ENCODE measurements at regions not wholly inside any gene's neighbourhood (a gene's known extent, or its start where the extent isn't known, plus 50 kb on each side); places are given as distances from the start of the nearest gene placed in this dataset.

DNA sequence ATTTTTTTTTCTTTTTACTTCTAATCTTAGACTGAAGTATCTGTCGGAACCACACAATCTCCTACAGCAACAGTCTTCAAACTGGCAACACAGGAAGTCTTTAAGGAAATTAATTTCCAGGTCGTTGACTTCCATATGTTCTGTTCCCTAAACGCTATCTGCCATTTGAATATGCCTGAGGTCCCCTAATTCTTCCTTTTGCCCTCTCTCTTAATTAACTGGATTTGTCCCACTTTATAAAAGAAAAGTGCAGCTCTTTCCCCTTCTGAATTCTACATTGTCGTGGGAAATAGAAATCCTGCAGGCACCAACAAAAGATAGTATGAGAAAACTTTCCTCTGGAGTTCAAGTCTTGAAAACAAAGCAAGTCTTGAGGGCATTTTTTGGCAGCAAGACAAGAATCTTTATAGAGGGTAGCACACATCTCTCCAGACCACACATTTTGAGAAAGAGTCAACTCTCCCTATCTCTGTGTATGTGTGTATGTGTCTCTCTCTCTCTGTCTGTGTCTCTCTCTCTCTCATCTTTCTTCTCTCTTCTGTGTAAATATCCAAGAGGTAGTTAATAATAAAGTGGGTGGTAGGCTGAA, 879.8 kb downstream of the SOCS6 start:
- H3K4me3 ChIP-seq (ENCODE audit: low read depth, low read length), result no peak overlapping the region
- no peak for DNase-seq (ENCODE audit: low read depth)
- TF ChIP-seq, protein P1, sequence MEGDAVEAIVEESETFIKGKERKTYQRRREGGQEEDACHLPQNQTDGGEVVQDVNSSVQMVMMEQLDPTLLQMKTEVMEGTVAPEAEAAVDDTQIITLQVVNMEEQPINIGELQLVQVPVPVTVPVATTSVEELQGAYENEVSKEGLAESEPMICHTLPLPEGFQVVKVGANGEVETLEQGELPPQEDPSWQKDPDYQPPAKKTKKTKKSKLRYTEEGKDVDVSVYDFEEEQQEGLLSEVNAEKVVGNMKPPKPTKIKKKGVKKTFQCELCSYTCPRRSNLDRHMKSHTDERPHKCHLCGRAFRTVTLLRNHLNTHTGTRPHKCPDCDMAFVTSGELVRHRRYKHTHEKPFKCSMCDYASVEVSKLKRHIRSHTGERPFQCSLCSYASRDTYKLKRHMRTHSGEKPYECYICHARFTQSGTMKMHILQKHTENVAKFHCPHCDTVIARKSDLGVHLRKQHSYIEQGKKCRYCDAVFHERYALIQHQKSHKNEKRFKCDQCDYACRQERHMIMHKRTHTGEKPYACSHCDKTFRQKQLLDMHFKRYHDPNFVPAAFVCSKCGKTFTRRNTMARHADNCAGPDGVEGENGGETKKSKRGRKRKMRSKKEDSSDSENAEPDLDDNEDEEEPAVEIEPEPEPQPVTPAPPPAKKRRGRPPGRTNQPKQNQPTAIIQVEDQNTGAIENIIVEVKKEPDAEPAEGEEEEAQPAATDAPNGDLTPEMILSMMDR (IDR thresholded peaks at IDR 0.05; ENCODE audit: control insufficient read depth, extremely low read depth, insufficient read depth), result no peak

DNA sequence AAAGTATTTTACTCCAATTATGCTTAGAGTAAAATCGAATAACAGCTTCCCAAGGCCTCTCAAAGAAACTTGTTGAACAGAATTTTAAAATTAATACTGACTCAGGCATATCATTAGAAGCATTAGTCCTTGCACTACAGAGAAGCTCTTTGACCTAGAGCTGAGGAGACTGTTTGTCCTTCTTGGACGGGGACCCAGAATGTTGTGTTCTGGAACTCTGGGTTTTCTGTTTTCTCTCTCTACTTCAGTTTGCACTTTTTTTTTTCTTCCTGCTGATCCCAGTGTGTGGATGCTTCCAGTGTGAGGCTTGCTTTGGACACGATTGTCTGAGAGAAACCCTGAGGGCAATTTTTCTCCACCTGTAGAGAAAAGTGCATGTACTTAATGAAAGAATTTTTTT, 847.6 kb downstream of the SOCS6 start:
- TF ChIP-seq, protein P1 (IDR thresholded peaks at IDR 0.05; ENCODE audit: control insufficient read depth, extremely low read depth, insufficient read depth), result no peak
- H3K4me3 ChIP-seq (ENCODE audit: low read depth, low read length), result no peak overlapping the region
- DNase-seq (ENCODE audit: low read depth), result no peak

DNA sequence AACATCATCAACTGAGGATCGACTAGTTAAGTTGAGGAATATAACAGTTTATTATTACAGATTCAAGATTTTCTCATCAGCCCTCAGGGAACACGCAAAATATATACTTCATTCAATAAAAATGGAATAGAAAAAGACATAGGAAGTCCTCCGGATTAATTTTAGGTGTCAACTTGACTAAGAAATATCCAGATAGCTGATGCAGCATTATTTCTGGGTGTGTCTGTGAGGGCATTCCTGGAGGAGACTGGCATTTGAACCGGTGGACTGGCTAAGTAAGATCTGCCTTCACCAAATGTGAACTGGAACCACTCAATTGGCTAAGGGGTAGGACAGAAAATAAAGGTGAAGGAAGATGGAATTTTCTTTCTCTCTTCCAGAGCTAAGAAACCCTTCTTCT, 845.3 kb downstream of the SOCS6 start:
- TF ChIP-seq, protein P1 (IDR thresholded peaks at IDR 0.05; ENCODE audit: control insufficient read depth, extremely low read depth, insufficient read depth), result no peak
- no peak for DNase-seq (ENCODE audit: low read depth)
- no peak overlapping the region for H3K4me3 ChIP-seq (ENCODE audit: low read depth, low read length)

- TF ChIP-seq, protein P1 (IDR thresholded peaks at IDR 0.05; ENCODE audit: control insufficient read depth, extremely low read depth, insufficient read depth), result no peak
- no peak for DNase-seq (ENCODE audit: low read depth)
- no peak overlapping the region for H3K4me3 ChIP-seq (ENCODE audit: low read depth, low read length)
These were observed 843.1 kb downstream of the SOCS6 start for GRCh38 chr18:71131918-71132317.

DNA sequence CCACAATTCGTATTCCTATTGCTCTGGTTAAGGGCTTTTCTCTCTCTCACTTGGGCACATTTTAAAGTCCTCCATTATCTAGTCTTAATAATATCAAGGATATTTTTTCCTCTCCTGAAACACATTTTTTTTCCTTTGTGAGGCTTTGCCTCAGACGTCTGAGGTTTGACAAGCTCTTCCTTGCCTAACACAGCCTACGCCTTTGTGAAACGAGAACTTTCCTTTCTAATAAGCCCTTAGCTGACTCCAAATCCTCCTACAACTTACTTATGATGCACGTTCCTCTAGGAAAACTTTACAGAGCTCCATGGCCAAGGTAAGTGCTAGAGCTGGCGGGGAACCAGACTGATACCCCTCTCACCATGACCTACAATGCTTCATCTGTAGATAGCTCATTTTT, 841.5 kb downstream of the SOCS6 start:
- TF ChIP-seq, protein P1 (IDR thresholded peaks at IDR 0.05; ENCODE audit: control insufficient read depth, extremely low read depth, insufficient read depth), result no peak
- no peak overlapping the region for H3K4me3 ChIP-seq (ENCODE audit: low read depth, low read length)
- no peak for DNase-seq (ENCODE audit: low read depth)

- TF ChIP-seq, protein P1 (IDR thresholded peaks at IDR 0.05; ENCODE audit: control insufficient read depth, extremely low read depth, insufficient read depth), result no peak
- no peak overlapping the region for H3K4me3 ChIP-seq (ENCODE audit: low read depth, low read length)
- DNase-seq (ENCODE audit: low read depth), result no peak
These were observed 836.7 kb downstream of the SOCS6 start for GRCh38 chr18:71125581-71125980.

- TF ChIP-seq, protein P1 (IDR thresholded peaks at IDR 0.05; ENCODE audit: control insufficient read depth, extremely low read depth, insufficient read depth), result no peak
- no peak overlapping the region for H3K4me3 ChIP-seq (ENCODE audit: low read depth, low read length)
- no peak for DNase-seq (ENCODE audit: low read depth)
These were observed 827.7 kb downstream of the SOCS6 start for GRCh38 chr18:71116535-71116934.
